ENCODE measurements at regions not wholly inside any gene's neighbourhood (a gene's known extent, or its start where the extent isn't known, plus 50 kb on each side); places are given as distances from the start of the nearest gene placed in this dataset.
"Not testable (repeated sequence)": the region's sequence is repeated elsewhere in the genome, so short reads cannot be mapped to it uniquely, and the experiment has no call there.

DNA sequence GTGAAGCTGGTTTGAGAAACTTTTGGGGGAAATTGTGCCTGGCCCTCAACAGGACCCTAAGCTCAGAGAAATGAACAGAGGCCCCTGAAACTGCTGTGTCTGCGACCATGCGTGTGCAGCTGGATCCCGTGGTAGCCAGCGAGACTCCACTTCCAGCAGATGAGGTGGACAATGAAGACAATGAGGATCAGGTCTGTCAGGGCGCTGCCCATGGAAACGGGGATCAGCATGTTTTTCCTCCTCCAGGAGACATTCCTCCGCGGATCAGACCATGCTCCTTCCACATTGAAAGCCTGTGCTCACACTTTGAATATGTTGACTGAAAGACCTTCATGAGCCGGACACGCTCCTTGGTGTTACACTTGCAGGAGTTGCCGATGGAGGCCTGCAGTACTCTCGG is 1439.8 kb upstream of the ALCAM start:
- DNase-seq, result no peak

DNA sequence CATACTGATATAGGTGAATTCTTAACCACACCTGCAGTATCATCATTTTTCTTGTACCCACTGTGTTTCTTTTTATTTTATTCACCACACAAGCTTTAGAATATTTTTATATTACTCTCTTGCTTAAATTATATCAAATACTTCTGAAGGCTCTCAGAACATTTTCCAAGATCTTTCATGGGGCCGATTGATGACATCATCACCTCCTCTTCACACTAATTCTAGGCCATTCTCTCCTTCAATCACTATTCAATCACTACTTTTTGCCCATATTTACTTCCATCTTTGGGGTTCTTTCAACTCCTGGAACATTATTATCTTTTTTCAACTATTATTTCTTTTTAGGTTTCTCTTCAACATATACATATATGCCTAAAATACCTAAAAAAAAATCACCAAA is 1438.8 kb upstream of the ALCAM start:
- no peak for DNase-seq

DNA sequence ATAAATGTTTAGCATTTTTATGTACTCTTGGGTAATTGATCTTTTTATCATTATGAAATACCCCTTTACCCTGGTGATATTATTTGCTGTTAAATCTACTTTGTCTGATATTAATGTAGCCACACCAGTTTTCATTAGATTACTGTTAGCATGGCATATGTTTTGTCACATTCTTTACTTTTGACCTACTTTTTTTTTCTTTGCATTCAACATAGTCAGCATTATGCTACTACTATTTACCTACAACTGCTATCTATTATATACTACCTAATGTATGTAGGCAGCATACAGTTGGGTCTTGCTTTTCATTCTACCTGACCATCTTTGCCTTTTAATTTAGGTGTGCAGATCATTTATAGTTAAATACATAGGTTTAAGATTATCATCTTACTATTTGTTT is 1429.6 kb upstream of the ALCAM start:
- DNase-seq, result no peak

DNA sequence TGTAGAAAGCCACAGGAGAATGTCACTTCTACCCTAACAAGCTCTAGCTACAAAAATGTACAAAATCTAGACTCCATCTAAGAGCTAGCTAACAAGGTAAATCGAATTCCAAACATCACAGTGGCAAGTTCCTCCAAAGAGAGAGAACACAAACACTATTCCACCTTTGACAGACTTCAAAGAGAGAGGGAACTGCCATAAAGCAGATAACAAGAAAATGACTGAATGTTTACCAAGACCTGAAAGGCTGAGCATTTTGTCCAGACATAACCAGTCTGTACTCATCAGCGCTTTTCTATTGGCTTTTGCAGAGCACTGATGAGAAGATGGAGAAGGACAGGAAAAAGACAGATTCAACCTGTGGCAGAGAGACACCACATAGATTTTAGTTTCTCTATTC is 1419.6 kb upstream of the ALCAM start:
- DNase-seq, result no peak

DNA sequence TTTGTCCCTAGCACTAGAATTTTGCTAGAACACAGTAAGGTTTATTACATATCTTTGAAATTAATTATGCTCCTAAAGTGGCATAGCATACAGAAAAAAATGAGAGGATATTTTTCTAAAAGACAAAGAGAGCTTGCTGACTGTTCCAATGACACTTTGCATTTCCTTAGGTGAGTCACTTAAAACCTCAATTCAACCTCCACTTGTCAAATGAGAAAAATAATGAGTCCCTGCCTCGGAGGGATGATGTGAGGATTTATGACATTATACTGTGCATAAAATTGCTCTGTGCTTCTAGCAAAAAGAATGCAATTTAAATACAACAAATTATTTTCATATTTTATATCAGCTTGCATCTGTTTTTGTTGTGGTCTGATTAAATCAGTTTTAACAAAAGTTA is 1417.0 kb upstream of the ALCAM start:
- no peak for DNase-seq

DNA sequence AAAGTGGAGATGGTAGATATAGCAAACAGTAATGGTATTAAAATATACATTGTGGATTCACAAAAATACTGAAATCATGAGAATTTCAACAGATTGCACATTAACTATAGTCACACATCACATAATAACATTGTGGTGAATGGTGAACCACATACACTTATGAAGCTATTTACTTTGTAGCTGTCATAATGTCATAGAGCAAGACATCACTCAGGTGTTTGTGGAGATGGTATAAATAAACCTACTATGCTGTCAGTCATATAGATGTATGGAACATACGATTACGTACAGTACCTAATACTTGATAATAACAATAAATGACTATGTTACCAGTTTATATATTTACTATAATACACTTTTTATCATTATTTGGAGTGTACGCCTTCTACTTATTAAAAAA is 1416.0 kb upstream of the ALCAM start:
- DNase-seq, result no peak

DNA sequence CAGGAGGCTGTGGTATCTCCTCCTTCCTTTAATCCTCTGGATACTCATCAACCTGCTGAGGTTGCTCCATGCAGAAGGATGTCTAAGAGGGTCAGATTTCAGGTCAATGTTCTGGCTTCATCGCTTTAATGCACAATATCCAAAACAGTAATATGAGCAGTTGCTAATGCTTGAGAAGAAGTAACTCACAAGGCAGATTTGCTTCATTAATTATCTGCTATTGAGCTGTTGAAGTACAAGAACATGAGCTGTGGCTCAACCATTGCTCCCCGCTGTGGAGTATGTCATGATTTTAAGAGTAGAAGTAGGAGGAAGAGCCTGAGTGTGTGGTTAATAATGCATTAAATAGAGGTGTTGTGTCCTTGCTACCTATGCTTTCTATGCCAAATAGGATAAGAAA is 1412.9 kb upstream of the ALCAM start:
- no peak for DNase-seq

DNA sequence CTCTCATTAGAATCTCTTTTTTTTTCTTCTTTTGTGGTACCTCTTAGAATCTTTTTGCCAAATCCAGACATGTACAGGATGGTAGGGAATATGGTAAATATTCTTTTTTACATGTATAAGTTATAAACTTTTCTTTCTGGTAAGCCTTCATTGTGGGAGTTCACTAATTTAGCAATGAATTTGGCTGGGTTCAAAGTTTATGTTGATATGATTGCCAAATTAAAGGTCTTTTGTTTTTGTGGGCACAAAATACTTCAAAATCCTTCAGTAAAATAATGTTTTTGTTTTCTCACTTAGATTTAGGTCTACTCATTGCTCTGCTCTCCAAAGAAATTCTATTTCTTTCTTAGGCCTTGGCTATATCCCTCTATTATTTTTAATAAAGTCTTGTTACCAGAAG is 1405.9 kb upstream of the ALCAM start:
- DNase-seq, result no peak

DNA sequence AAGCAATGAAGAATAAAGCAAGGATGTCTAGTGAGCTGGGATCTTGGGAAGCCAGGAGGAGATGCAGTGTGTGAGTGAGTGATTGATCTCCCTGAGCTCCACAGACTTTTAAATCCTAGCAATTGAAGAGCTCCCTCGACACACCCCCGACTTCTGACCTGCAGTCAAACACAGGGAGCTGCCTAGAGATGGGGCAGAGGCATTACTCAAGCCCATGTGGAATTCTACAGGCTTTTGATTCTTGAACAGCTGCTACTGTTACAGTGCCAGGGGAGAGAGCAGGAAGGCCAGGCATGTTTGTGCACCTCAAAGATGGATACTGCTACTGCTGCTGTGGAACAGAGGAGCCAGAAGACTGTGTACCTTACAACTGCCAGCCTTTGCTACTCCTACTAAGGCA is 1403.1 kb upstream of the ALCAM start:
- no peak for DNase-seq

DNA sequence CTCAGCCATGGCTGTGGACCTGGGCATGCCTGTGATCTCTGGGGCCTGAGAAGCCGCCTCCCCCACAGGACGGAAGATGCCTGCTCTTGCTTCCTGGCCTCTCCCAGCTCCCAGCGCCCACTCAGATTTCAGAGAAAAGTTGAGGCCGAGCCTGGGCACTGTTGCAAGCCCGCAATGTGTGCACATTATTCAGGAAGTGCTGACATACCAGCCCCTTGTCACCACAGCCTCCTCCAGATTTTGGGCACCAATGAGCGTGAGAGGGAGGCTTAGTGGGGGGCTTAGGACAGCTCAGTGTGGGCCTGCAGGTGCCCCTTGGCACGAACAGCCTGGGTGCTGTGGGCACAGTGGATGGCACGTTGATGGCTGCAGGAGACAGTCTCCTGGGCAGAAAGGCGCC is 1400.9 kb upstream of the ALCAM start:
- no peak for DNase-seq

DNA sequence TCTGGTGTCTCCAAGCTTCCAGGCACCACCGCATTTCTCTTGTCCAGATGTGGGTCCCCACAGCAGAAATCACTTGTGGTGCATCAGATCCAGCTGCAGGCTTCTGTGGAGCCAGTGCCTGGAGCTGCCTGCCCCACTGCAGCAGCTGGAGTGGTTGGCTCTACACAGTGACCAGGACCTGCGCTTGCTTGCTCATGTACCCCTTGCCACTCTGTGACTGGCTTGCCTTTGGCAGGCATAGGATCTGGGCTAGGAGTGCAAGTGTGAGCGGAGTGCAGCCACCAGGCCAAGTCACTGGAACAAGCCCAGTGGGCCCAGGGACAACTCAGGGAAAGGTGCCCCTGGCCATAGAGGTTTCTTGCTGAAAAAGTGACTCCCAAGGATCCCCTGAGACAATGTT is 1400.0 kb upstream of the ALCAM start:
- no peak for DNase-seq

DNA sequence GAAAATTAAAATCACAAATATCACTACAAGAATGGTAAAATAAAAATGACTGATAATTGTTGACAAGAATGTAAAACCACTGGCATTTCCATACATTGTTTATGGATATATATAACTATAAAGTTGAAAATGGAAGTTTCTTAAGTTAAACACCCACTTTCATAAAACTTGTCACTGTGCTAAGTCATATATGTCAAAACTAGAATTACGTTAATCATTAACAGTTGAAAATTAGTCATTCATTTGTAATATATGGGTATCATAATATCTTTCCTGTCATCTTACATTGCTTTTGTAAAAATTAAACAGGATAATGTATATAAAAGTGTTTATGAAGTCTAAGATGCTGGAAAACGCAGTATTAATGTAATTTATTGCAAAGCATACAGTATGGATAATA is 1398.6 kb upstream of the ALCAM start:
- DNase-seq, result no peak

DNA sequence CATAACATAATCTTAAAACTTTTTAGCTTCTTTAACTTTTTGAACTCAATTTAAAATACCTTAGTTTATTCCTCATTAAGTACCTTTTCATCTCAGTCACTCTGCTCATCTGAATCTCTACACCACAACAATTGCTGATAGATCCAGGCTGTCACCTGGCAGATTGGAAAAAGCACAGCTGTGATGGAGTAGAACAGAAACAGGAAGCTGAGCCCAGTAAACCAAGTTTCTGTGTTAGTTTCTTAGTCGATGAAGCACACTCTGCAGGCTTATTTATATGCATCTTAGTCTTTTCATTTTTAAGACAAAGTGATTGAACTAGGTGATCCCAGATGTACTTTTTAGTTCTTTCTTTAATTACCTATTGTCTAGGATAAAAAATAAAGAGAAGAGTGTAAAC is 1398.0 kb upstream of the ALCAM start:
- DNase-seq, result no peak

DNA sequence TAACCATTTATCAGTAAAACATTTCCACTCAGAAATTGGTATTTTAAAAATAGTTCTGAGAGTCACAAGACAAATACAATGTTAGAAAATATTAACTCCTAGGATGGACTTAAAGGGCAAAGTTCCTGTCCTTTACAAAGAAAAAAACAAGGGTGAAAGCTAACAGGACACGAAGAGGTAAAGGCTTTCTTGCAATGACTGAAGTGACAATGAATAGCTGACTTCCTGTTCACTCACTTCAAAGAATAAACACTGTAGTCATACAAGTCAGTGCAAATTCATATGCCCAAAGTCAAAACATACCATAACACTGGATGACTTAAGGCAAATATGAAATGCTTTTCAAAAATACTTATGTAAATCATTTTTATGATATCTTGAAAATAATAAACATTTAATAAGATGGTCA is 1389.8 kb upstream of the ALCAM start:
- no peak for DNase-seq

DNA sequence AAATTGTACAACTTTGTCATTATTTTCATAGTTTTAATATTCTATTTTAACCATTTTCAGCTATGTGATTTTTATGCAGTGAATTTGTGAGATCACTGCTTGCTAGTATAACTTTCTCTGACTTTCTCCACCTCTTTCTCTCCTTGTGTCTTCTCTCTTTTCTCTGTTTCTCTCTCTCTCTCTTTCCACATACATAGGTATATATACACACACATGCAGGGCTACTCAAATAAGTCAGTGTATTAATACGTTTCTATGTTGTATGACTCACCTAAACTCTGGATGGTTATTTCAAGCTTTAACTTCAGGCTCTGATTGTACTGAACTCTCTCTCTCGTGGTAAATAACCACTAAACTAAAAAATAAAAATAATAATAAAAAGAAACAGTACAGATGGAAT is 1389.3 kb upstream of the ALCAM start:
- no peak for DNase-seq

DNA sequence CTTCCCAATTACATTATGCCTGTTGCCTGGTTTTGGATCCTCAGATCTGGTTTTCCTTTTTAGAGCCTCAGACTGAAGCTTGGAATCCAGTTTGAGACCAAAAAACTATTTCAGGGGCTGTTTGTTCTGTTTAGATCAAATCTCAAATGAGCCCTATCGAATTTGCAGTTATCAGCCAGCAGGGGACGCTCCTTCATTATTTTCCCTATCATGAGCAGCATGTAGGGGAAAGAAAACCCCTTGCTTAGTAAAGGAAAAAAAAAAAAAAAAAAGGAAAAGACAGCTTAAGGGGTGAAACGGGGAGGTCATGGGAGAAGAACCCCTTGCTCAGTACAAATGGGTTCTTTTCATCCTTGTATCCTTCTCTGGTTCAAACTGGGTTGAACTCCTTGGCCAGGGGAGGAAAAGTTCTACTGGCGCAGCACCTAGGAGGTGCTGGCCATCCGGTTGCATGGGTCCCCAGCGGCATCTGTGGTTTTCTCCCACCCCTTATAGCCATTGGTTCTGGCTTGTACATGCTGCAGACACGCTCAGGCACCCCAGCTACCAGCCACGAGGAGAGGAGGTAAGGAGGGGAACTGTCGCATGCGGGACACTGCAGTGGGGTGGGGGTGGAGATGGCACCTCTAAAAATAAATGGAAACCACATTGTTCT is 1375.1 kb upstream of the ALCAM start:
- no peak for DNase-seq

DNA sequence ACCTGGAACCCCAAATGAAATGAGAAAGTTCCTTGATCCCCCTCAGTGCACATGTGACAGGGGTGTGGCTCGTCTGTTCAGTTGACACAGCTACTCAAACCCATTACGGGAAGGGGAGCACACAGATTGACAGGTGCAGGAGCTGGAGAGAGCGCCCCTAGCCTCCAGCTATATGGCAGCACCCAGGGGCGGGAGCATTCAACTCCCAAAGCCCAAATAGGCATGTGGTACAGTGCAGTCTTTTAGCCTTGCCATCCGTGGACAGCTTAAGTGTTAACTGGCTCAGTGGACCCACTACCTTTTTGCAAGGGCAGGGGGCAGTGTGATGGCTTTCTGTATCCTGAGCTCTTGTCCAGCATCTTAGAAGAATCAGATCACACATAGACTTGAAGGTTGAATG is 1374.2 kb upstream of the ALCAM start:
- DNase-seq, result no peak

DNA sequence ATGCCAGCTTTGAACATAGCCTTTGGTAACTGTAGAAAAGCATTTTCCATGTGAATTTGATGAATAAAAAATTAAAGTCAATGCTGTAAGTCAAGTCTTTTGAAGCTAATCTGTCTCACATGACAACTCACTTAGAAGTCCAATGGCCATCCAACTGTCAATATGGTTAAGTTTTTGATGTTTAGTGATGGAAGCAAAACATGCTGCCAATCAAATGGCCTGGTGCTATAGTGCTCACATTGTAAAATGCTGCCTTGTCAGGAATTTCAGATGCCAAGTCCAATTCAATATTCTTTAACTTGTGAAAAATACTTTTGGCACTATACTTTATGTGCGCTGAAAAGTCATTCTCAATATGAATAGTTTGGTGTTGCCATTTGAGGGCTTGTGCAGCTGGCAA is 1361.8 kb upstream of the ALCAM start:
- DNase-seq, result no peak

DNA sequence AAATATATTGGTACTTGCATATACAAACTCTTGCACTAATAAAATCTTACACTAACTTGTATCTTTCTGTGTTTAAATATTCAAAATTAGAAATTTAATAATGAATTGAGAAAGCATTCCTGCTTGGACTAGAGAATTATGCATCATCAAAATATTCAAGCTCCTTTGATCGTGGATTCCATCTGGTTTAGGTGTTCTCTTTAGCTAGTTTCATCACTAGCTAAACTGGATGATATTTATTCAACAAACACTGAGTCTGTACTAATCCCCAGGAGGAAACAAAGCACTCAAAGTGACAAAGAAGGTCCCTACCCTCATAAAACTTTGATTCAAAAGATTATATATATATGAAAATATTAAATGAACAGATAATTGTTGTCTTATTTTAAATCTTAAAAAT is 1360.9 kb upstream of the ALCAM start:
- no peak for DNase-seq

DNA sequence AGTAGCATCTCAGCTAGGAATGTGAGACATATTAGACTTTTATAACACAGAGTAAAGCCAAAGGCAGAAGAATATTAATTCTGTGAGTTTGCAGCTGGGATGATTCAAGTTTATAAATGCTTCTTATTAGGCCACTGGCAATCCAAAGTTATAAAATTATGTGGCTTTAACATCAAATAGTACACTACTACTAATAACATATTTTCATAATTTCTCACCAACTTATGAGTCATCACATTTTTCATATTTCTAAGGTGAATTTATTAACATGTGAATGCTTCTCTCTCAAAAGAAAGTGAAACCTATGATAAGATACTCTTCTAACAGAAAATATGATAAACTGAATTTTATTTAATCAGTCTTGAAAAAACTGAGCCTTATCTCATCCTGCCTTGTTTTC is 1348.2 kb upstream of the ALCAM start:
- no peak for DNase-seq

DNA sequence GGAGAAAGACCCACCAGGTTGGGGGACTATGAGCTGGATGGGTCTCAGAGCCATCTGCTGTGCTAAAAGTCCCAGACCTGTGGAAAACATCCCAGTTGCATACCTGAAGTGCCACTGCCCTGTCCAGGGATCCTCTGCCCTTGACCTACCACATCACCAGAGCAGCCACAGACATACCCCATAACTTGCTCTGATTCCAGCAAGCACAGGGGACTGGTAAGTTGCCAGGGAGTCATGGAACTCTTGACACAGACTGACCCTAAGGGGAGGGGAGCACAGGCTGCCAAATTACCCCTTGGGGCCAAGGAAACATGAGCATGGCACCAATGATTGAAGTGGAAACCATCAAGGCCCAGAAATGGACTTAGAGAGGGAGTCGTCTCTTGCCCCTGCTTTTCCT is 1335.1 kb upstream of the ALCAM start:
- DNase-seq, result no peak

DNA sequence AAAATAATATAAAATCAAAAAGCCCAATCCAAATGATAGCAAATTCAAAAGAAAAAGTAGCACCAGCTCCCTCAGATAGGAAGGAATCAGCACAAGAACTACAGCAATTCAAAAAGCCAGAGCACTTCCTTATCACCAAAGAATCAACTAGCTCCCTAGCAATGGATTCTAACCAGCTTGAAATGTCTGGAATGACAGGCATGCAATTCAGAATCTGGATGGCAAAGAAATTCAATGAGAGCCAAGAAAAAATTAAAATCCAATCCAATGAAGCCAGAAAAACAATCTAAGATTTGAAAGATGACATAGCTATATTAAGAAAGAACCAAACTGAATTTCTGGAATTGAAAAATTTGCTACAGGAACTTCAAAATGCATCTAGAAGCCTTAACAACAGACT is 1334.4 kb upstream of the ALCAM start:
- DNase-seq, result no peak

DNA sequence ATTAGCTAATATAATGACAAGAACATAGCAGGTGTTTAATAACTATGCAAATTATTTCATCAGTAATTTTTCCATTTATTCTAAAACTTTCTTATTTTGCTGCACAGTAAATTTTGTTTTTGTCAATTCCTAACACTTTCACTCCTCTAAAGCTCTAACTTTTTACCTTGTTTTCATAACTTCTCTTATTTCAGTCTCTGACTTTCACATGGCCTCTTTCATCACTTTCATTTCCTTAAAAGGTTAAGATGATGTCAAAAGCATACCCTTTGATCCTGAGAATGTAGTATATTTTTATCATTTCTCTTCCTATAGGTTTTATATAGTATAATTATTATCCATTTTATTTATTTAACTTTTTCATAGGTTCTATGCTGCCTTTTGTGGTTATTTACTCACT is 1325.8 kb upstream of the ALCAM start:
- peak in 1 of 2 donors; percentile 2 for DNase-seq

DNA sequence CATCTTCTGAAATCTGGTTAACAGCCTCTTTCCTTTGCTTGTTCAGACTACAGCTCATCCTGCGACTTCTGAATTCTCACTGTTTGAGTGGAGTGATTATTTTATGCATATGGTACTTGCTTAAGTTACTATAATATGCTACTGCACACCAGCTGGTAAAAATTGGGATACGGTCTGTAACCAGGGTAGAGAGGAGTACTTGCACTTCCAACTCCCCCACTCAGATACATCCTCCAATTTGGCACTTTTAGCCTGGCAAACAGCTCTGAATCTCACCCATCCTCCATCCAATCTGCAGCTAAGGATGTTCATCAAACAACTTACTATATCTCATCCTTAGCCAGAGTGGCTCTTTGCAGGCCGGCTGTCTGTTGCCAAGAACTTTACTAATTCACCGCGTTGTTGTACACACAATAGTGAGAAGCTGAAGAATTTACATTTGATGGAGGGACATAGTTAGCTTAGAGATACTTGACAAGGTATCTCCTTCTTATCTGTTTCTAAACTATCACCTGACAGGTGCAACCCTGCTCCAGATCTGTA is 1323.6 kb upstream of the ALCAM start:
- not testable (repeated sequence) for DNase-seq

DNA sequence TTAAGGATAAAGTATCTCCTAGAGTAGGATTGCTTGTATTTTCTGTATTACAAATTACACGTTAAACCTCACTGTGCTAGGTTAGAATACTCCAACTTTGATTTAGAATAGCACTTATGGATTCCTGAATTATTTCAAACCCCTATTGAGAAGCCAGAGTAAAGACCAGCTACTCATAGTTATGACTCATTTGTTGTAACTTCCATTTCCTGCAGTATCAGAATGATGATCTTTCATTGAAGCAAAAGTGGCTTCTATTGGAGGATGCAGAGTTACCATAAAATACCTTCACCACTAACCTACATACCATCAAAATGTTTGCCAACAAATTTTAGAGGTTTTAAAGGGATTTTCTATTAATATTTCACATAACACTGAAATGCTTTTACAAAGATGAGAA is 1322.7 kb upstream of the ALCAM start:
- no peak for DNase-seq

DNA sequence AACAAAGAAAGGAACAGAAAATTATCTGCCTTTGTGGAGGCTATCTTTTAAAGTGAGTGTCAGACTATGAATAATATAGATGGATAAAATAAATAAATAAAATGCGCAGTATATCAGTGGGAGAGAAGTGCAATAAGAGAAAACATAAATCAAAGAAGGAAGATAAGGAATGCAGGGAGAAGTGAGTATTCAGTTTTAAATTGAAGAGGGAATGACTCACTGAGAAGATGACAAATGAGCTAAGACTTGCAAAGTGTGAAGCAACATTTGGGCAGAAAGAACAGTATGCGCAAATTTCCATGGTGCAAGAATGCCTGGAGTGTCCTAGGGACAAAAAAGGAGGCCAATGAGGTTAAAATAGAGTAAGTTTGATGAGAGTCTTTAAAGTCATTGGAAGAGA is 1300.1 kb upstream of the ALCAM start:
- no peak for DNase-seq
